NT2/D1 (cell line): ENCODE measurements at regions not wholly inside any gene's neighbourhood (a gene's known extent, or its start where the extent isn't known, plus 50 kb on each side); places are given as distances from the start of the nearest gene placed in this dataset.

ENCODE experiments used
- DNase-seq: peaks from one replicate; pipeline ENCODE4 v3.0.0-alpha.2; 2011; ENCODE audit warnings: low read depth, low spot score
- H3K27me3 ChIP-seq: 2 replicates; pipeline ENCODE4 v1.6.0; 2011; ENCODE audit warnings: mild to moderate bottlenecking; ENCODE audit not compliant: insufficient read length, insufficient read depth
- H3K36me3 ChIP-seq: 2 replicates; pipeline ENCODE4 v1.6.1; 2011; ENCODE audit warnings: mild to moderate bottlenecking, low read length, mixed read lengths; ENCODE audit not compliant: insufficient read depth, insufficient read length
- H3K4me1 ChIP-seq: 2 replicates; pipeline ENCODE4 v1.5.1; 2011; ENCODE audit not compliant: insufficient read depth, insufficient read length
- H3K4me3 ChIP-seq: 2 replicates; pipeline ENCODE4 v1.5.1; 2011; ENCODE audit warnings: low read depth; ENCODE audit not compliant: insufficient read length
- H3K9ac ChIP-seq: 2 replicates; pipeline ENCODE4 v1.6.0; 2011; ENCODE audit warnings: low read depth; ENCODE audit not compliant: insufficient read length
- H3K9me3 ChIP-seq: 2 replicates; pipeline ENCODE4 v1.5.1; 2011; ENCODE audit warnings: mild to moderate bottlenecking, low read length; ENCODE audit not compliant: insufficient read depth
- SUZ12 ChIP-seq: IDR thresholded peaks from 2 replicates; pipeline ENCODE4 v1.6.1; 2011; ENCODE audit not compliant: insufficient read length, insufficient read depth; ENCODE audit errors: extremely low read depth
- YY1 ChIP-seq: IDR thresholded peaks from 2 replicates; pipeline ENCODE4 v1.6.1; 2011; ENCODE audit not compliant: insufficient read length, insufficient read depth
- ZNF274 ChIP-seq: IDR thresholded peaks from 2 replicates; pipeline ENCODE4 v1.6.1; 2011; ENCODE audit warnings: mild to moderate bottlenecking, low read depth, low read length

- no peak overlapping the region for H3K4me3 ChIP-seq
- H3K9ac ChIP-seq, result no peak overlapping the region
- no peaks in the 10 kb centered on the region for H3K36me3 ChIP-seq
- H3K9me3 ChIP-seq, result peaks cover 34% of the 10 kb centered on the region
- no peaks in the 10 kb centered on the region for H3K4me1 ChIP-seq
- no peaks in the 10 kb centered on the region for H3K27me3 ChIP-seq
- TF ChIP-seq YY1, result no peak
- no peak for TF ChIP-seq SUZ12
- no peak for DNase-seq
Observed at GRCh38 chr21:15159382-15160020, 94.7 kb upstream of the NRIP1 start.

- H3K36me3 ChIP-seq, result no peaks in the 10 kb centered on the region
- H3K9me3 ChIP-seq, result peaks cover 33% of the 10 kb centered on the region
- no peak overlapping the region for H3K4me3 ChIP-seq
- no peak for DNase-seq
- no peaks in the 10 kb centered on the region for H3K27me3 ChIP-seq
- H3K4me1 ChIP-seq, result no peaks in the 10 kb centered on the region
- TF ChIP-seq ZNF274, result no peak
- TF ChIP-seq YY1, result no peak
- no peak for TF ChIP-seq SUZ12
- no peak overlapping the region for H3K9ac ChIP-seq
Observed at GRCh38 chr21:15160136-15160535, 95.3 kb upstream of the NRIP1 start.

GRCh38 chr21:15162921-15163320 lies 98.1 kb upstream of the NRIP1 start:
- Histone ChIP-seq H3K27me3 (no peaks in the 10 kb centered on the region), H3K4me3 (no peak overlapping the region), H3K36me3 (no peaks in the 10 kb centered on the region), H3K4me1 (no peaks in the 10 kb centered on the region), H3K9me3 (peaks cover 13% of the 10 kb centered on the region), H3K9ac (no peak overlapping the region)
- TF ChIP-seq YY1 (no peak), ZNF274 (no peak), SUZ12 (no peak)
- DNase-seq, result no peak

GRCh38 chr21:15164273-15164672 lies 99.5 kb upstream of the NRIP1 start:
- Histone ChIP-seq H3K9me3 (no peaks in the 10 kb centered on the region), H3K36me3 (no peaks in the 10 kb centered on the region), H3K4me1 (no peaks in the 10 kb centered on the region), H3K4me3 (no peak overlapping the region), H3K27me3 (no peaks in the 10 kb centered on the region), H3K9ac (no peak overlapping the region)
- TF ChIP-seq SUZ12 (no peak), ZNF274 (no peak), YY1 (no peak)
- DNase-seq, result no peak

GRCh38 chr21:15164678-15165303 lies 100.0 kb upstream of the NRIP1 start:
- no peak for DNase-seq
- no peak overlapping the region for H3K9ac ChIP-seq

GRCh38 chr21:15170614-15171013 lies 105.8 kb upstream of the NRIP1 start:
- H3K27me3 ChIP-seq, result no peaks in the 10 kb centered on the region
- H3K9me3 ChIP-seq, result no peaks in the 10 kb centered on the region
- DNase-seq, result no peak
- no peak overlapping the region for H3K4me3 ChIP-seq
- H3K36me3 ChIP-seq, result no peaks in the 10 kb centered on the region
- no peak overlapping the region for H3K9ac ChIP-seq
- TF ChIP-seq ZNF274, result no peak
- H3K4me1 ChIP-seq, result no peaks in the 10 kb centered on the region

More at GRCh38 chr21:15164678-15165303, 100.0 kb upstream of the NRIP1 start:
- H3K4me3 ChIP-seq, result no peak overlapping the region
- no peaks in the 10 kb centered on the region for H3K4me1 ChIP-seq
- TF ChIP-seq SUZ12 (no peak), ZNF274 (no peak), YY1 (no peak)
- H3K27me3 ChIP-seq, result no peaks in the 10 kb centered on the region
- H3K9me3 ChIP-seq, result no peaks in the 10 kb centered on the region
- no peaks in the 10 kb centered on the region for H3K36me3 ChIP-seq

- no peak overlapping the region for H3K4me3 ChIP-seq
- no peaks in the 10 kb centered on the region for H3K36me3 ChIP-seq
- H3K27me3 ChIP-seq, result no peaks in the 10 kb centered on the region
- no peaks in the 10 kb centered on the region for H3K9me3 ChIP-seq
- no peak for DNase-seq
- TF ChIP-seq SUZ12, result no peak
- TF ChIP-seq YY1, result no peak
- no peak for TF ChIP-seq ZNF274
- no peaks in the 10 kb centered on the region for H3K4me1 ChIP-seq
- no peak overlapping the region for H3K9ac ChIP-seq
Observed at GRCh38 chr21:15171546-15171945, 106.7 kb upstream of the NRIP1 start.

- Histone ChIP-seq H3K4me3 (no peak overlapping the region), H3K36me3 (no peaks in the 10 kb centered on the region), H3K9ac (no peak overlapping the region), H3K27me3 (no peaks in the 10 kb centered on the region), H3K9me3 (no peaks in the 10 kb centered on the region), H3K4me1 (no peaks in the 10 kb centered on the region)
- TF ChIP-seq YY1, result no peak
- TF ChIP-seq ZNF274, result no peak
- no peak for TF ChIP-seq SUZ12
- DNase-seq, result no peak
Observed at GRCh38 chr21:15172963-15173362, 108.2 kb upstream of the NRIP1 start.
